NCI-H82 treated with DMSO at 0.1 percent for 48 hours (cell line): ENCODE measurements at regions not wholly inside any gene's neighbourhood (a gene's known extent, or its start where the extent isn't known, plus 50 kb on each side); places are given as distances from the start of the nearest gene placed in this dataset.

Experiments
- DNase-seq: peaks from one replicate; lab custom pipeline; 2025; ENCODE audit not compliant: unreplicated experiment; lab: John Stamatoyannopoulos, UW

GRCh38 chr7:131964203-131964602 is 407.8 kb upstream of the PODXL start:
- DNase-seq, result no peak

- DNase-seq, result no peak
Observed at GRCh38 chr7:131961054-131961680, 404.7 kb upstream of the PODXL start.

GRCh38 chr7:131959106-131959812 is 402.8 kb upstream of the PODXL start:
- peak; percentile 78 for DNase-seq

DNA sequence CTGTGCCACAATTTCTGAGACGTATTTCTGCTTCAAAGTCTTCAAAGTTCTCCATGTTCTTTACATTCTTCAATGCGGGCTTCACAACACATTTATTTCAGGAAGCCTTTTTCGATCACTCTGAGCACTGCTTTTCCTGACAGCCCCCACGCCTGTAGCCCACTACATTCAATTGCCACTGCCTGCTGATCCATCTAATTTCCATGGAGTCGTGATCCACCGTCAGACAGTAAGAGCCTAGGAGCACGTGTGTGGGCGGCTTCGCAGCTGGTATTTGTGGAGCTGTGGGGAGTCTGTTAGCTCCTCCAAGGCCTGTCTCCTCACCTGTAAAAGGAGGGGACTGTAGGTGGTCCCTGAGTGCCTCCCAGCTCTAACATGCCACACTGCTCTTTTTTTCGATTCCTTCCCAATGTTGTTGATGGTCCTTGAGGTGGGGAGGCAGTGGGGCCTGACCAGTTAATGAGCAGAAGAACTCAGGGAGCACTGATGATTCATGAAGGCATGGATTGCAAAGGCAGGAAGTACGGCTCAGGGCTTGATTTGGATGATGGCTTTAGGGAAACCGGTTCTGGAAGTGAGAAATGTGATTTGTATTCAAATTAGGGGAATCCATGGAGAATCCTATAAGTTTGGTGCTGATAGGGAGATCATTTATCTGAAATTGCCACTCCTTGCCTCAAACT is 401.1 kb upstream of the PODXL start:
- no peak for DNase-seq

DNA sequence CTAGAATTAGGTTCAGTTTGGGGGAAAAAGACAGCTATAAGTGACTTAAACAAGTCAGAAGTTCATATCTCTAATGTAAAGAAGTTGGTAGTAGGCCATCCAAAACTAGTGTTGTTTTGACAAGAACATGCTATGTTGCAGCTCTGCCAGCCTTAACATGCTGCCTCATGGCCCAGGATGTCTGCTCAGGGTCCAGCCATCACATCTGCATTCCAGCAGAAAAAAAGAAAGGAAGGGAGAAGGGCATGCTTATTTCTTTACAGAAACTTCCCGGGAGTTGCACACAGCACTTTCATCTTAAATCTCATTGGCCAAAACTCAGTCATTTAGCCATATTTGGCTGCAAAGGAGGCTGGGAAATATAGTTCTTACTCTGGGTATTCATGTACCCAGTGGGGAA is 400.4 kb upstream of the PODXL start:
- DNase-seq, result no peak

- no peak for DNase-seq
Observed at GRCh38 chr7:131955679-131956078, 399.3 kb upstream of the PODXL start.

- DNase-seq, result no peak
Observed at GRCh38 chr7:131953184-131953583, 396.8 kb upstream of the PODXL start.

GRCh38 chr7:131952365-131952764 is 395.9 kb upstream of the PODXL start:
- DNase-seq, result no peak

DNA sequence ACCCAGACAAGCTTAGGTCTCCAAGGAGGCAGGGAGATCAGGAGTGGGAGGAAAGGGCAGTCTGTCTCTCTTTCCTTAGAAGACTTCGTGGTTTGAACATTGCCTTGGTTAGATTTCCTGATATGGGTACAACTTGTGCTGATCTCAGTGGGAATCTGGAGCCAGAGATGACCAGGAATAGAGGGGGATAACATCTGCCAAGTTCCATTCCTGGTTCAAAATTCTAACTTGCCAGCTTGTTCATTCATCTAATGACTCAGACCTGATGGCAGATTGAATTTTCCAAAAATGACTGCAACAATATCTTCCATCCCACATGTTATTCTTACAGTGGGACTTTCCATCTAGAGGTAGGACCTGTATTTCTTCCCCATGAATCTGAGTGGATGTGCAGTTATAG is 394.3 kb upstream of the PODXL start:
- no peak for DNase-seq

- no peak for DNase-seq
Observed at GRCh38 chr7:131949659-131950058, 393.2 kb upstream of the PODXL start.

DNA sequence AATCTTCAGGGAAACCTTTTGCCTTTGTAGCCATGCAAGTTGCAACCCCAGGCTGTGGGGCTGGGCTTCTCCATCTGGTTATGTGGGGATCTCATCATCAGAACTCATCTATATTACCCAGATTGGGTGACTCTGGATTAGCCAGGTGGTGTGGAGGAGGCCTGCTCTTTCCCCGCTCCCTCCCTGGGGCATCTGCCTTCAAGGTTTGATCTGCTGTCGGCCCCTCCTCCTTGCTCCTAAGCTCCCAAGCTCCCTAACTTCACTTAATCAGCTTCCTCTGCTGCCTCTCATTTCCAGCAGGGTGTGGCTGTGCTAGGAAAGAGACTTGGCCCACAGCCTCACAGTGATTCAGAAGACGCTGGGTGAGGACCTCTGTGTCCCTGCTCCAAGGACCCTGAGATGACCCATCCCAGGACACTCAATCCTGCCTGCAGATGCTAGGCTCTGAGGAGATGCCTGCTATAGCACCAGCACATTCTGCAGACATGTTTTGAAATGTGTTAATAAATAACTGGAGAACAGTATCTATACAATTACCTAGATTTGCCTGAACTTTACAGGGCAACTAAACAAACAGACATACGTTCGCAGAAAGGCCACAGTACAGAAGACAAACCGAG is 392.1 kb upstream of the PODXL start:
- peak; percentile 96 for DNase-seq

DNA sequence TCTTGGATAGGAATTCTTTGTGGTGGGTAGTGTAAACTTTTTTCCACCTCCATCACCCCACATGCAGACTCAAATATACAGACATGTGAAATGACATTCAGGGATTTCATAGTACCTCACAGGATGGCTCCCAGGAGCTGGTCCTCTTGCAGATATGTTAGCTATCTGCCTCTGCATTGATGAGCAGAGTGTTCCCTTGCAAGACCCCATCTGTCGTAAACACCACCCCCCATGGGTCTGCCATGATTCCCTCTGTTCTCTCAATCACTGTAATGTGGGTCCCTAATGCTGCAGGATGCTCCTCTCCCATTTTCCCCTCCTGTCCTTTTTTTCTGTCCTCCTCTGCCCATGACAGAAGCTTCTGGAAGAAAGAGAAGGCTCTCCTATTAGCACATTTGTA is 391.2 kb upstream of the PODXL start:
- no peak for DNase-seq

DNA sequence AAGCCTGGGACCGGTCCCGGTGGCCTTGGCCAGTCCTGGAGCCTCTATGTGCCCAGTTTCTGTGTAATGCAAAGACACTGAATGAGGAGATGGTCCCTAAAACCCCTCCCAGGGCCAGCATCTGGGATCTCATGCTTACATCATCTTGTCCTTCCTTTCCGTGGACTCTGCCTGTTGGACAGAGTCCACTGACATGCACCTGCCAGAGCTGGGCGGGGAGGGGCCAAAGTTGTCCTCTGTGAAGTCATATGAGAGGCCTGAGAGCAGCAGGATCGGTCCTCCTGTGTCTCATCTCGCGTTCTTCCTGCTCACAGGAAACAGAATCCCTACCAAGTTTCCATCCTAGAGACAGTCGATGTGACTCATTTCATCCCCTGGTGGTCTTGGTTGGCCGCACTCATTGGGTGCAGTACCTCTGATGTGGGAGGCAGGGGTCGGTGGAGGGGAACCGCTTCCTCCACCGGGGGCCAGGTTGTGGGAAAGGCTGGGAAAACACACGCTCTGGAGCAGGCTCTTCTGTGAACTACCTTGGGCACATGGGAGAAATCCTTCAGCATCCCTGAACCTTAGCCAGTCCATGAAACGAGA is 389.6 kb upstream of the PODXL start:
- no peak for DNase-seq

DNA sequence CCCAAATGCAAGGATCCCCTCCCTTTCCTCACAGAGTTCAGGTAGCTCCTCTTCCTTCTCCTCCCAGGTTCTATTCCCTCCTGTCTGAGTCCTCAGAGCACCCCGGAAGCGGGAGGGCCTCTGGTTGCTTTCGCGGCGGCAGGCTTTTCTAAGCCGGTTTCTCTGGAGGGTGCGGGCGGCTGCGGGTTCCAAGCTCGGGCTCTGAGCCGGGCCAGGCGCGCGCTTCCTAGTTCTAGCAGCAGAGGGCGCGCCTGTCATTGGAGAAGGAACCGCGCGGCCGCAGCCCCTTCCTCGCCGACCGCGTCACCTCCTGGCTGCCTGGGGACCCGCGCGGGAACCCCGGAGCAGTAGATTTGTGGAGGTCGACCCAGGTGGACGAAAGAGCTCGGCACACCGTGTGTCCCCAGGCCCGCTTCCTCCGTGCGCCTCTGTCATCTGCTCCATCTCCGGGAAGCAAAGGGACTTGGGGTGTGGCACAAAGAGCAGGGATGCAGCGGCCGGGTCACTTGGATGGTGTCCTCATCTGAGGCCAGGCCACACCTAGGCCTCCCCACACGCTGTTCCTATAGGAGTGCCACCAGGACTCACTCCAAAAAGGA is 389.0 kb upstream of the PODXL start:
- peak; percentile 35 for DNase-seq

DNA sequence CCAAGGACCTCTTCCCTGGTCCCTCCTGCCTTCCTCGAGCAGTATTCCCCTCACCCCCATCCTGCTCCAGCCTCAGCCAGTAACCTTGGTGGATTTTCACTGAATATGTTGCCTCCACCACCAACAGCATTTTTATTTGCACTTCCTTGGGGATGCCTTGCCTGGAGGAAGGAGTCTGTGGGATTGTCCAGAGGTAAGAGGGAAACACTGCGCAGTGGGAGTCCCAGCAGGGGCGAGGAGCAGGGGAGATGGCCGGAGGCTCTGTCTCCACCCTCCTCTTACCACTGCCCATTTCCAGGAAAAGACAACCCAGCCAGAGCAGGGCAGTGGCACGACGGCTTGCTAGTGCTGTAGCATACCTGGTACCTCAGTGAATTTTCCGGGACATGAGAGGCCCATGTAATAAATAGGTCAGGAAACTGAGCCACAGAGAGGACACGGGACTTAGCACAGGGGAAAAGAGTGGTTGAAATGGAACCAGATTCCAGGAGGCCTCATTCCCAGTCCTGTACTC is 388.2 kb upstream of the PODXL start:
- no peak for DNase-seq

DNA sequence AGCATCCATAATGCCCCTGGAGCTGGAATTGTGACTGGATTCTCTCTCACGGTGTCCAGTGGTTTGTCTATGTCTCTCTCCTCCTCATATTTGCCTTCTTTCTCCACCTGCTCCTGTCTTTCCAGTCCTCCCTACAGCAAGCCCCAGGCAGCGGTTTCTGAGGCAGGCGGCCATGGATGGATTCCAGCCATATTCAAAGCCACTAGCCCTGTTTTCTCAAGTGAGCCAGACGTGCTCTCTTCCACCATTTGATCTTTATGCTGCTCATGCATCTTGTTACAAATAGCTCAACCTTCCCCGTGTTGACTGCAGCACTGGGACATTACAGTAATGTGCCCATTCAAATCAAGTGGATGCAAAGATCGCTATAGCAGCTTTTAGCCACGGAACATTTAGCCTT is 387.2 kb upstream of the PODXL start:
- DNase-seq, result no peak

GRCh38 chr7:131943211-131943610 is 386.8 kb upstream of the PODXL start:
- DNase-seq, result no peak

DNA sequence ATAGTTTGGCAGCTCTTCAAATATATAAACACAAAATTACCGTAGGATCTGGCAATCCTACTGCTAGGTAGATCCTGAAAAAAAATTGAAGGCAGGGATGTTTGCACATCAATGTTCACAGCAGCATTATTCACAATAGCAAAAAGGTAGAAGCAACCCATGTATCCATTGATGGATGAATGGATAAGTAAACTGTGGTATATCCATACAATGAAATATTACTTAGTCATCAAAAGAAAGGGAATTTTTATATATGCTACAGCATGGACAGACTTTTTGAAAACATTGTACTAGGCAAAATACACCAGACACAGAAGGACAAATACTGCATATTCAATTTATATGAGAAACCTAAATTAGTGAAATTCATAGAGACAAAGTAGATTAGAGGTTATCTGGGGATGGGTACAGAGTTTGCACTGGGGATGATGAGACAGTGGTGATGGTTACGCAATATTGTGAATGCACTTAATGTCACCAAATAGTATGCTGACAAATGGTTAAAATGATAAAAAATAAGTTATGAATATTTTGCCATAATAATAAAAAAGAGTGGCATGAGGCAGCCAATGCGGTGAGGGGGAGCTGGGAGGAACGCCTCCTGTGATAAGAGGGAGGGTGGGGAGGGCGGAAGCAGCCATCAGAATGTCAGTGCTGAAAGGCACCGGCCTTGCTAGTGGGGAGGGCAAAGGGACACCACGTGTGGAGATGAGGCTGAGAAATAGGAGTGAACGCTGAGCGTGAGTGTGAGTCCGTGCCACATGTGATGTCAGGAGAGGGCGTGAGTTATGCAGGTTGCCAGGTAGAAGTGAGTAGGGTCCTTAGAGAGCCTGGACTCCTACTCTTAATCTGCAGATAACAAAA is 386.1 kb upstream of the PODXL start:
- DNase-seq, result no peak

GRCh38 chr7:131941291-131941690 is 384.9 kb upstream of the PODXL start:
- no peak for DNase-seq

DNA sequence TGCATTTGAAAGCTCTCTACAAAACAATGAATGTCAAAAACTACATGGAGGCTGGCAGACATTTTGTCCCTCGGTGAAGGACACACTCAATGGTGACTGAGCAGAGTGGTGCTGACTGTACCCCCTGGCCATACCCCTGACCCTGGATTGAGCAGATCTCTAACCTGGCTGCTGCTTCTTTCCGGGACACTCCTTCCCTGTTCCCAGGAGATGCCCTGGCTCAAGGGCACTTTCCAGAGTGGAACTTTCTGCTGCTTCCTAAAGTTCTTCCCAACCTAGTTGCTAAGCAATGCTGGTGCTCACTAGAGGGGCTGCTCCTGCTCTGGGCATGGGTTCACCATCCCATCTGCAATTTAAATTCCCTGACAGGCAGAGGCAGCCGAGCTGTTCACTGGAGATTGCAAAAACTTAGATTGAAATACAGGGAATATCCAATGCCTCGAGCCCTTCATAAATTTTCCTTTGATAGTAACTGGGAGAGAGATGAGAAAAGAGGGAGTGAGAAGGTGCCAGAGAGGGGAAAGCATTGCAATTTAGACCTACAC is 384.3 kb upstream of the PODXL start:
- DNase-seq, result no peak
